Karpas-422 (cell line): ENCODE measurements at regions not wholly inside any gene's neighbourhood (a gene's known extent, or its start where the extent isn't known, plus 50 kb on each side); places are given as distances from the start of the nearest gene placed in this dataset.

ENCODE experiments used
- DNase-seq: peaks from one replicate; pipeline ENCODE4 v3.0.0-alpha.2; 2015
- H2AFZ ChIP-seq: fragments of 200-600 bp; sonication (generic); 2 replicates; pipeline ENCODE4 v1.6.1; 2014; ENCODE audit warnings: antibody characterized with exemption, low read length, mixed read lengths
- H3K27ac ChIP-seq: fragments of 200-600 bp; sonication (generic); 2 replicates; pipeline ENCODE4 v1.5.1; 2014; ENCODE audit warnings: mild to moderate bottlenecking, low read length, moderate library complexity
- H3K27me3 ChIP-seq: fragments of 200-600 bp; sonication (generic); 2 replicates; pipeline ENCODE4 v1.6.1; 2014; ENCODE audit warnings: low read length, mixed read lengths
- H3K36me3 ChIP-seq: fragments of 200-600 bp; sonication (generic); 2 replicates; pipeline ENCODE4 v1.6.1; 2014; ENCODE audit warnings: low read length, mixed read lengths; ENCODE audit not compliant: insufficient read depth
- H3K4me1 ChIP-seq: fragments of 200-600 bp; sonication (generic); 2 replicates; pipeline ENCODE4 v1.6.1; 2014; ENCODE audit warnings: mild to moderate bottlenecking, low read length, mixed read lengths
- H3K4me2 ChIP-seq: fragments of 200-600 bp; sonication (generic); 2 replicates; pipeline ENCODE4 v1.6.1; 2014; ENCODE audit warnings: low read length, low read depth, mild to moderate bottlenecking; ENCODE audit not compliant: poor library complexity, severe bottlenecking
- H3K4me3 ChIP-seq: fragments of 200-600 bp; sonication (generic); 2 replicates; pipeline ENCODE4 v1.5.1; 2014; ENCODE audit warnings: mild to moderate bottlenecking, antibody characterized with exemption, low read length, mixed read lengths
- H3K79me2 ChIP-seq: fragments of 200-600 bp; sonication (generic); 2 replicates; pipeline ENCODE4 v1.6.1; 2014; ENCODE audit warnings: mild to moderate bottlenecking, low read length, mixed read lengths
- H3K9ac ChIP-seq: fragments of 200-600 bp; sonication (generic); 2 replicates; pipeline ENCODE4 v1.6.0; 2014; ENCODE audit warnings: low read length
- H3K9me2 ChIP-seq: fragments of 200-600 bp; sonication (generic), shearing (Covaris generic); replicated peaks from 2 replicates; pipeline ENCODE4 v1.6.0; 2014; ENCODE audit warnings: mild to moderate bottlenecking, low read length, moderate library complexity; ENCODE audit not compliant: insufficient read depth
- H3K9me3 ChIP-seq: fragments of 300-700, 200-600 bp; sonication (generic); 2 replicates; pipeline ENCODE4 v1.6.1; 2014; ENCODE audit warnings: low read length, mixed read lengths
- H4K20me1 ChIP-seq: fragments of 200-600 bp; sonication (generic); 2 replicates; pipeline ENCODE4 v1.6.1; 2014; ENCODE audit warnings: mild to moderate bottlenecking, antibody characterized with exemption, low read length, low read depth; ENCODE audit not compliant: insufficient read depth

GRCh38 chr4:33381816-33382215, 2661.6 kb downstream of the PCDH7 start:
- Histone ChIP-seq H3K9ac (no peak overlapping the region), H3K36me3 (no peaks in the 10 kb centered on the region), H3K9me3 (peaks cover 53% of the 10 kb centered on the region), H4K20me1 (no peaks in the 10 kb centered on the region), H2AFZ (no peak overlapping the region), H3K9me2 (no peaks in the 10 kb centered on the region), H3K79me2 (no peaks in the 10 kb centered on the region), H3K27me3 (no peaks in the 10 kb centered on the region), H3K4me1 (no peaks in the 10 kb centered on the region), H3K27ac (no peak overlapping the region), H3K4me2 (no peak overlapping the region), H3K4me3 (no peak overlapping the region)
- no peak for DNase-seq

GRCh38 chr4:33386764-33387163, 2666.6 kb downstream of the PCDH7 start:
- Histone ChIP-seq H3K9ac (no peak overlapping the region), H3K4me3 (no peak overlapping the region)
- no peak for DNase-seq

DNA sequence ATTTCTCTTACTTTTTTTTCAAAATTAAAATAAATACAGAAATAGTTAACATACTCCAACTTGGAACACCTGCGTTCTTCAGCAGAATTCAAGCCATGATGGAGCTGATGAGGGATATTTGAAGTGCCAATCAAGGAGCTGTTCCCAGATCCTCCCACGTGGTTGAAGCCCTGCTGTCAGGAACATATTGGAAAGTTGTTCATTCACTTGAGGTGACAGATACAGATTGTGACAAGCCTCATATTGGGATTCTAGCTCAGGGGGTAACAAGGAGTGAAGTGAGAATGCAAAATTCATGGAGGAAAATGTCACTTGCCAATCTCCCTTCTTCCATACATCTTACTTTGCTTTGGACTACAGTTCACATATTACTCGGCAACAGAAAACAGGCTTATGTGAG, 2670.8 kb downstream of the PCDH7 start:
- no peak overlapping the region for H3K9ac ChIP-seq
- no peak overlapping the region for H3K27ac ChIP-seq
- H3K9me2 ChIP-seq: no peaks in the 10 kb centered on the region
- no peaks in the 10 kb centered on the region for H3K36me3 ChIP-seq
- H2AFZ ChIP-seq: no peak overlapping the region
- no peaks in the 10 kb centered on the region for H3K79me2 ChIP-seq
- DNase-seq: no peak
- H3K4me3 ChIP-seq: no peak overlapping the region
- no peaks in the 10 kb centered on the region for H3K4me1 ChIP-seq
- H3K9me3 ChIP-seq: peaks cover 16% of the 10 kb centered on the region
- H3K27me3 ChIP-seq: no peaks in the 10 kb centered on the region
- no peak overlapping the region for H3K4me2 ChIP-seq
- no peaks in the 10 kb centered on the region for H4K20me1 ChIP-seq

More at GRCh38 chr4:33386764-33387163, 2666.6 kb downstream of the PCDH7 start:
- Histone ChIP-seq H3K4me2 (no peak overlapping the region), H4K20me1 (no peaks in the 10 kb centered on the region), H3K27me3 (no peaks in the 10 kb centered on the region), H3K9me3 (peaks cover 44% of the 10 kb centered on the region), H3K4me1 (no peaks in the 10 kb centered on the region), H3K9me2 (no peaks in the 10 kb centered on the region), H3K79me2 (no peaks in the 10 kb centered on the region), H3K27ac (no peak overlapping the region), H3K36me3 (no peaks in the 10 kb centered on the region), H2AFZ (no peak overlapping the region)

- no peak overlapping the region for H3K27ac ChIP-seq
- peaks cover 27% of the 10 kb centered on the region for H3K9me3 ChIP-seq
- no peaks in the 10 kb centered on the region for H3K4me1 ChIP-seq
- H3K9ac ChIP-seq: no peak overlapping the region
- no peak for DNase-seq
- no peaks in the 10 kb centered on the region for H4K20me1 ChIP-seq
- H3K79me2 ChIP-seq: no peaks in the 10 kb centered on the region
- no peaks in the 10 kb centered on the region for H3K9me2 ChIP-seq
- no peaks in the 10 kb centered on the region for H3K27me3 ChIP-seq
- no peaks in the 10 kb centered on the region for H3K36me3 ChIP-seq
- H3K4me2 ChIP-seq: no peak overlapping the region
- H3K4me3 ChIP-seq: no peak overlapping the region
- H2AFZ ChIP-seq: no peak overlapping the region
These were observed 2675.7 kb downstream of the PCDH7 start for GRCh38 chr4:33395731-33396485.

- Histone ChIP-seq H3K4me2 (no peak overlapping the region), H3K27me3 (no peaks in the 10 kb centered on the region), H4K20me1 (no peaks in the 10 kb centered on the region), H3K9me2 (no peaks in the 10 kb centered on the region), H3K4me3 (no peak overlapping the region), H2AFZ (no peak overlapping the region), H3K4me1 (no peaks in the 10 kb centered on the region), H3K9ac (no peak overlapping the region), H3K9me3 (peaks cover 29% of the 10 kb centered on the region), H3K36me3 (no peaks in the 10 kb centered on the region), H3K27ac (no peak overlapping the region), H3K79me2 (no peaks in the 10 kb centered on the region)
- DNase-seq: no peak
These were observed 2680.3 kb downstream of the PCDH7 start for GRCh38 chr4:33400504-33400903.

DNA sequence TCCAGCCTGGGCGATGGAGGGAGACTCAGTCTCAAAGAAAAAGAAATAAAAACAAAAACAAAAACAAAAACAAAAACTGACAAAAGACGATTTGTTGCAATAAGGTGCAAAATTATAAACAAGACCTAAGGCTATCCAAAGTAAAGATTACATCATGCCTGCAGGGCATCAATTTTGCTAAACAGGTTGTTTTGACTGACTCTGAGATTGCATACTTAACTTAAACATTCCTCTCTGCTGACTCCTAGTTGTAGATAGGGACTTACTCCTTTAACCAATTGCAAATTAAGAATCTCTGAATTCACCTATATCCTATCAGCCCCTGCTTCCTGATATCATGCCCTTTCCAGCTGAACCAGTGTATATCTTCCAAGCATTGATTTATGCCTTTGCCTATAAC, 2687.3 kb downstream of the PCDH7 start:
- Histone ChIP-seq H3K27me3 (no peaks in the 10 kb centered on the region), H3K36me3 (no peaks in the 10 kb centered on the region), H3K9me3 (peaks cover 21% of the 10 kb centered on the region), H3K9ac (no peak overlapping the region), H3K4me1 (no peaks in the 10 kb centered on the region), H3K79me2 (no peaks in the 10 kb centered on the region), H3K9me2 (no peaks in the 10 kb centered on the region), H3K4me3 (no peak overlapping the region), H3K27ac (no peak overlapping the region), H4K20me1 (no peaks in the 10 kb centered on the region), H3K4me2 (no peak overlapping the region), H2AFZ (no peak overlapping the region)
- DNase-seq: no peak

DNA sequence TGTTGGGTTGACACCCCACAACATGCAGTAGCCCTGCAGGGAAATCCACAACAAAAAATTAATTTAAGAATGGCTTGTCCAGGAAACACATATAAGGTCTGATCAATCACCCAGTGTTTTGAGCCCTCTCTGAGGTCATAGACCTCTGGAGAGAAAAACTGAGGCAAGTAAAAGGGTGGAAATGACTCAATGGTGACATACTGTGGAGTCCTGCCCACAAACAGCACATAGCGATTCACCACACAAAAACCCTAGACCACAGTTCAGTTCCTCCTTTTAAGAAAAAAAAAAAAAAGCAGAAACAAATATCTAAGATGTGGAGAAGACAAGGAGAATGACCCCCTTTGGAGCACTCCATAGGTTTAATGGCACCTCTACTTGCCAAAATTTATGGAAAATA, 2691.0 kb downstream of the PCDH7 start:
- Histone ChIP-seq H3K4me3 (no peak overlapping the region), H3K27ac (no peak overlapping the region), H3K9me3 (peaks cover 19% of the 10 kb centered on the region), H3K9me2 (no peaks in the 10 kb centered on the region), H3K36me3 (no peaks in the 10 kb centered on the region), H2AFZ (no peak overlapping the region), H3K79me2 (no peaks in the 10 kb centered on the region), H3K27me3 (no peaks in the 10 kb centered on the region), H3K4me1 (no peaks in the 10 kb centered on the region), H3K9ac (no peak overlapping the region), H4K20me1 (no peaks in the 10 kb centered on the region), H3K4me2 (no peak overlapping the region)
- no peak for DNase-seq

GRCh38 chr4:33421887-33422286, 2701.7 kb downstream of the PCDH7 start:
- no peaks in the 10 kb centered on the region for H4K20me1 ChIP-seq
- H3K36me3 ChIP-seq: no peaks in the 10 kb centered on the region
- H3K79me2 ChIP-seq: no peaks in the 10 kb centered on the region
- no peaks in the 10 kb centered on the region for H3K4me1 ChIP-seq
- H3K27ac ChIP-seq: no peak overlapping the region
- H3K27me3 ChIP-seq: no peaks in the 10 kb centered on the region
- H3K9me2 ChIP-seq: no peaks in the 10 kb centered on the region
- H3K9me3 ChIP-seq: peaks cover 36% of the 10 kb centered on the region
- no peak overlapping the region for H2AFZ ChIP-seq
- no peak overlapping the region for H3K9ac ChIP-seq
- no peak overlapping the region for H3K4me3 ChIP-seq
- H3K4me2 ChIP-seq: no peak overlapping the region
- no peak for DNase-seq
